Mesenchymal stem cell (in vitro differentiated cells and primary cell): ENCODE measurements at regions not wholly inside any gene's neighbourhood (a gene's known extent, or its start where the extent isn't known, plus 50 kb on each side); places are given as distances from the start of the nearest gene placed in this dataset.

Experiments used
- DNase-seq: peaks from one replicate; pipeline ENCODE4 v3.0.0-alpha.2; 2013
- H2AFZ ChIP-seq: one replicate; pipeline ENCODE4 v1.6.1; 2013; ENCODE audit warnings: low read depth, mild to moderate bottlenecking, control low read depth, inconsistent platforms, low read length, moderate library complexity
- H2AK5ac ChIP-seq: 2 replicates; pipeline ENCODE4 v1.6.1; 2013; ENCODE audit warnings: low read length, moderate library complexity, mild to moderate bottlenecking, inconsistent platforms; ENCODE audit not compliant: severe bottlenecking
- H2BK120ac ChIP-seq: one replicate; pipeline ENCODE4 v1.6.1; 2013; ENCODE audit warnings: low read depth, mild to moderate bottlenecking, inconsistent platforms, low read length, moderate library complexity
- H2BK12ac ChIP-seq, 2 experiments: one replicate each; pipeline ENCODE4 v1.6.1; 2013; ENCODE audit warnings: inconsistent platforms in 2 of 2, low read length in 2 of 2, mild to moderate bottlenecking in 2 of 2, moderate library complexity in 2 of 2, control low read depth in 1 of 2
- H2BK15ac ChIP-seq: one replicate; pipeline ENCODE4 v1.6.1; 2013; ENCODE audit warnings: mild to moderate bottlenecking, low read depth, inconsistent platforms; ENCODE audit not compliant: poor library complexity, severe bottlenecking
- H2BK5ac ChIP-seq: 2 replicates; pipeline ENCODE4 v1.6.1; 2013; ENCODE audit warnings: low read depth, mild to moderate bottlenecking, low read length, control low read depth, inconsistent platforms; ENCODE audit not compliant: poor library complexity, severe bottlenecking
- H3K14ac ChIP-seq, 2 experiments: one replicate each; pipeline ENCODE4 v1.6.1; 2013; ENCODE audit warnings: inconsistent platforms in 2 of 2, low read length in 2 of 2, control low read depth in 1 of 2, mild to moderate bottlenecking in 1 of 2, moderate library complexity in 1 of 2
- H3K18ac ChIP-seq, 2 experiments: one replicate each; pipeline ENCODE4 v1.6.1; 2013; ENCODE audit warnings: inconsistent platforms in 2 of 2, low read length in 2 of 2, control low read depth in 1 of 2, low read depth in 1 of 2, mild to moderate bottlenecking in 1 of 2
- H3K23ac ChIP-seq, 2 experiments: one replicate each; pipeline ENCODE4 v1.6.1; 2013; ENCODE audit warnings: inconsistent platforms in 2 of 2, low read length in 2 of 2, mild to moderate bottlenecking in 2 of 2, moderate library complexity in 2 of 2, control low read depth in 1 of 2
- H3K27ac ChIP-seq: 2 replicates; pipeline ENCODE4 v1.5.1; 2013; ENCODE audit warnings: mild to moderate bottlenecking, moderate library complexity, low read length, control low read depth, inconsistent platforms; ENCODE audit not compliant: poor library complexity, severe bottlenecking
- H3K27me3 ChIP-seq, 2 experiments: 2 replicates each; pipeline versions ENCODE4 v1.6.1 to v1.7.0; 2013; ENCODE audit warnings: low read length in 2 of 2, mild to moderate bottlenecking in 2 of 2, moderate library complexity in 2 of 2, control low read depth in 1 of 2, inconsistent platforms in 1 of 2; ENCODE audit not compliant: control insufficient read depth in 1 of 2, insufficient read depth in 1 of 2
- H3K36me3 ChIP-seq, 2 experiments: 2 replicates each; pipeline versions ENCODE4 v1.6.1 to v1.7.0; 2013; ENCODE audit warnings: low read length in 2 of 2, control low read depth in 1 of 2, inconsistent platforms in 1 of 2, low read depth in 1 of 2, mild to moderate bottlenecking in 1 of 2; ENCODE audit not compliant: insufficient read depth in 2 of 2, control insufficient read depth in 1 of 2
- H3K4ac ChIP-seq, 2 experiments: one replicate each; pipeline ENCODE4 v1.6.1; 2013; ENCODE audit warnings: inconsistent platforms in 2 of 2, low read length in 2 of 2, mild to moderate bottlenecking in 2 of 2, moderate library complexity in 2 of 2, control low read depth in 1 of 2, low read depth in 1 of 2
- H3K4me1 ChIP-seq: 2 replicates; pipeline ENCODE4 v1.6.1; 2013; ENCODE audit warnings: low read depth, low read length, control low read depth; ENCODE audit not compliant: control insufficient read depth, insufficient read depth
- H3K4me2 ChIP-seq: 2 replicates; pipeline ENCODE4 v1.6.1; 2013; ENCODE audit warnings: low read length, mild to moderate bottlenecking, inconsistent platforms; ENCODE audit not compliant: poor library complexity, severe bottlenecking
- H3K4me3 ChIP-seq, 2 experiments: 2 replicates each; pipeline versions ENCODE4 v1.5.1 to v1.7.0; 2013; ENCODE audit warnings: low read length in 2 of 2, mild to moderate bottlenecking in 2 of 2, control low read depth in 1 of 2, low read depth in 1 of 2; ENCODE audit not compliant: insufficient read depth in 1 of 2
- H3K79me1 ChIP-seq: replicated peaks from 2 replicates; pipeline ENCODE4 v1.6.1; 2013; ENCODE audit warnings: mild to moderate bottlenecking, control low read depth, low read length, inconsistent platforms; ENCODE audit not compliant: poor library complexity, severe bottlenecking
- H3K9ac ChIP-seq: 2 replicates; pipeline ENCODE4 v1.7.0; 2013; ENCODE audit warnings: mild to moderate bottlenecking, low read length, moderate library complexity
- H3K9me3 ChIP-seq: 2 replicates; pipeline ENCODE4 v1.7.0; 2013; ENCODE audit warnings: mild to moderate bottlenecking, low read length; ENCODE audit not compliant: control insufficient read depth
- H4K8ac ChIP-seq: one replicate; pipeline ENCODE4 v1.6.1; 2013; ENCODE audit warnings: inconsistent platforms, mild to moderate bottlenecking, low read length, moderate library complexity
- H4K91ac ChIP-seq: one replicate; pipeline ENCODE4 v1.6.1; 2013; ENCODE audit warnings: mild to moderate bottlenecking, low read length, inconsistent platforms
- WGBS: methylation state at CpG from one replicate; pipeline ENCODE4 v1.1.7; 2013; ENCODE audit warnings: mixed read lengths; 5-methylcytosine and 5-hydroxymethylcytosine counted together

DNA sequence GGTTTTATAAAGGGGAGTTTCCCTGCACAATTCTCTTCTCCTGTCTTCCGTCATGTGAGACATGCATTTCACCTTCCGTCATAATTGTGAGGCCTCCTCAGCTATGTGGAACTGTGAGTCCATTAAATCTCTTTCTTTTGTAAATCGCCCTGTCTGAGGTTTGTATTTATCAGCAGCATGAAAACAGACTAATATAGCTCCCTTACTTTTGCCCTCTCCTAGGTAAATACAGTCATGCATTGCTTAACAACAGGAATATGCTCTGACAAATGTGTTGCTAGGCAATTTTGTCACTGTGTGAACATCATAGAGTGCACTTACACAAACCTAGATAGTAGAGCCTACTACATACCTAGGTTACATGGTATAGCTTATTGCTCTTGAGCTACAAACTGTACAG is 616.8 kb downstream of the RWDD3 start:
- H3K27ac ChIP-seq, result no peak overlapping the region
- no peak overlapping the region for H4K8ac ChIP-seq
- no peak overlapping the region for H3K4me3 ChIP-seq
- H3K4me2 ChIP-seq, result no peak overlapping the region
- H4K91ac ChIP-seq, result no peak overlapping the region
- no peaks in the 10 kb centered on the region for H3K27me3 ChIP-seq
- no peak overlapping the region for H2BK15ac ChIP-seq
- no peak overlapping the region for H3K18ac ChIP-seq
- no peak overlapping the region for H3K9ac ChIP-seq
- no peaks in the 10 kb centered on the region for H3K79me1 ChIP-seq
- no peak overlapping the region for H2BK12ac ChIP-seq
- WGBS, result 84% methylated on average over 3 of the region's 3 CpGs
- H3K23ac ChIP-seq, result no peak overlapping the region
- no peak overlapping the region for H3K14ac ChIP-seq
- no peak overlapping the region for H2AK5ac ChIP-seq
- no peak overlapping the region for H2AFZ ChIP-seq
- no peak overlapping the region for H2BK5ac ChIP-seq
- H3K4ac ChIP-seq, result no peak overlapping the region
- no peaks in the 10 kb centered on the region for H3K36me3 ChIP-seq
- no peak for DNase-seq
- H3K4me1 ChIP-seq, result no peaks in the 10 kb centered on the region
- no peaks in the 10 kb centered on the region for H3K9me3 ChIP-seq
- H2BK120ac ChIP-seq, result no peak overlapping the region

DNA sequence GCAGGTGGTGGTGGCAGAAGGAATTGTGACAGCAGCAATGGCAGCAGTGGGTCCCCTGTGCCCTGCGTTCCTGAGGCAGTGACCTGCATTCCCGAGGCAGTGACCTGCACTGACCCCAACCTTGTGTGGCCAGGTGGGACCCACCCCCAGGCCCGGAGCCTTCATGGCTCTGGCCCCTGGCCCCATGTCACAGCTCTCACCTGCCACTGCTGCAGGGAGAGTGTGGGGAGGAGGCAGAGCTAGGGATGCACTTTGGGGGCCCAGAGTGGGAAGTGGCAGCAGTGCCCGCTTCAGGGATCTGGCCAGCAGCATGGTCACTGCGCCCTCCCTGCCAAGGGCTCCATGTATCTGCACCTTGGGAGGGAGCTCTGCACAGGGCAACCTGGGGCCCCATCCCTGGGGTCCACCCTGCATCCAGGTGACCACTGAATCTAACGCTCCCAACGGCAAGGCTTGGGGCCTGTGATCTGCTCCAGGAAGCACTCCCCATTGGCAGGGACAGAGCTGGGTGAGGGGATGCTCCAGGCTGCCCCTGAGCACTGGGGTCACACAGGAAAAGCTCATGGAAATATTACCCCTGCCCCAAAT is 618.6 kb downstream of the RWDD3 start:
- no peak overlapping the region for H3K18ac ChIP-seq
- H4K91ac ChIP-seq, result no peak overlapping the region
- H2AFZ ChIP-seq, result no peak overlapping the region
- H2BK15ac ChIP-seq, result no peak overlapping the region
- 81% methylated on average over 7 of the region's 7 CpGs for WGBS
- H3K36me3 ChIP-seq, result no peaks in the 10 kb centered on the region
- no peaks in the 10 kb centered on the region for H3K79me1 ChIP-seq
- H2BK5ac ChIP-seq, result no peak overlapping the region
- no peak overlapping the region for H3K27ac ChIP-seq
- no peak overlapping the region for H3K23ac ChIP-seq
- H3K9ac ChIP-seq, result no peak overlapping the region
- H3K14ac ChIP-seq, result no peak overlapping the region
- no peak overlapping the region for H2AK5ac ChIP-seq
- no peaks in the 10 kb centered on the region for H3K9me3 ChIP-seq
- no peak overlapping the region for H2BK12ac ChIP-seq
- H3K4me3 ChIP-seq, result no peak overlapping the region
- no peak overlapping the region for H2BK120ac ChIP-seq
- no peaks in the 10 kb centered on the region for H3K4me1 ChIP-seq
- no peaks in the 10 kb centered on the region for H3K27me3 ChIP-seq
- H3K4ac ChIP-seq, result no peak overlapping the region
- DNase-seq, result no peak
- no peak overlapping the region for H3K4me2 ChIP-seq
- no peak overlapping the region for H4K8ac ChIP-seq

DNA sequence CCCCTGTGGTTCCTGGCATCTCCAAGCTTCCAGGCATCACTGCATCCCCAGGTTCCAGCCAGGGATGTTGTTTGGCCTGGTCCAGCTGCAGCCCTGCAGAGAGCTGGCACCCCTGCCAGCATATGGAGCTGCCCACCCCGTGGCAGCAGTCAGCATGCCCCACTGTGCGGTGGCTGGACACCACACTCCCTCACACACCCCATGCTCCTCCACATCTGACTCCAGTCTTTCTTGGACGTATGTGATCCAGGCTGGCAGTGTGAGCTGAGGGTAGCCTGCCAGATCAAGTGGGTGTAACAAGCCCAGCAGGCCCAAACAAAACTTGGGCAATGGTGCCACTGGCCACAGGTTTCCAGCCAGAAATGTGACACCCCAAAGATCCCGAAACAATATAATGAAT is 620.4 kb downstream of the RWDD3 start:
- no peak overlapping the region for H3K4me2 ChIP-seq
- 53% methylated on average over 3 of the region's 4 CpGs for WGBS
- H3K18ac ChIP-seq, result no peak overlapping the region
- no peaks in the 10 kb centered on the region for H3K36me3 ChIP-seq
- H3K4ac ChIP-seq, result no peak overlapping the region
- no peak overlapping the region for H4K91ac ChIP-seq
- H4K8ac ChIP-seq, result peak overlapping the region; percentile 64
- no peak overlapping the region for H2AK5ac ChIP-seq
- no peaks in the 10 kb centered on the region for H3K4me1 ChIP-seq
- no peak overlapping the region for H2BK12ac ChIP-seq
- H3K27ac ChIP-seq, result no peak overlapping the region
- H2AFZ ChIP-seq, result no peak overlapping the region
- H2BK120ac ChIP-seq, result no peak overlapping the region
- no peak overlapping the region for H2BK15ac ChIP-seq
- H2BK5ac ChIP-seq, result no peak overlapping the region
- H3K79me1 ChIP-seq, result no peaks in the 10 kb centered on the region
- DNase-seq, result no peak
- H3K23ac ChIP-seq, result no peak overlapping the region
- H3K9ac ChIP-seq, result no peak overlapping the region
- H3K4me3 ChIP-seq, result no peak overlapping the region
- H3K9me3 ChIP-seq, result no peaks in the 10 kb centered on the region
- H3K27me3 ChIP-seq, result no peaks in the 10 kb centered on the region
- H3K14ac ChIP-seq, result no peak overlapping the region

DNA sequence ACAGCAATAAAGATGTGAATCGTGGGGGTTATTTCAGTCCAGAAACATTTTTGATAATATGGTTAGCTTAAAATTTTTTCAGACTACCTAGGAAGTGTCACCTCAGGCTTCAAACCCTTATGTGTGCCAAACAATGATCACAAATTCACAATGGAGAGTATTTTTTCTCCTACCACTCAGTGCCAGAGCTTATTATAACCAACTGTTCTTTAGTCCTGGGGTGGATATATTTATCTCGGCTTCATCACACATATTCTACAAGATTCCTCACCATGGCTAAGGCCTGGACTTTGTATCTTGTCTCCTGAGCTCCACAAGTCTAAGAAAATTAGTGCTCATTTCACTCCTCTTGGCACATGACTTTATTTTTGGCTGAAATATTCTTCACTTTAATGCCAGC is 629.1 kb downstream of the RWDD3 start:
- Histone ChIP-seq H3K4me3 (no peak overlapping the region), H3K27me3 (no peaks in the 10 kb centered on the region), H2BK5ac (no peak overlapping the region), H3K4me2 (no peak overlapping the region), H3K23ac (no peak overlapping the region), H2BK120ac (no peak overlapping the region), H2AK5ac (no peak overlapping the region), H2BK15ac (no peak overlapping the region), H3K14ac (no peak overlapping the region), H2AFZ (no peak overlapping the region), H3K27ac (no peak overlapping the region), H3K36me3 (no peaks in the 10 kb centered on the region), H3K9ac (no peak overlapping the region), H4K91ac (no peak overlapping the region), H3K9me3 (no peaks in the 10 kb centered on the region), H3K4ac (no peak overlapping the region), H4K8ac (no peak overlapping the region), H2BK12ac (no peak overlapping the region), H3K18ac (no peak overlapping the region), H3K4me1 (no peaks in the 10 kb centered on the region), H3K79me1 (no peaks in the 10 kb centered on the region)
- WGBS, result 95% methylated on average over 1 of the region's 2 CpGs
- DNase-seq, result no peak
